ENCODE measurements at regions not wholly inside any gene's neighbourhood (a gene's known extent, or its start where the extent isn't known, plus 50 kb on each side); places are given as distances from the start of the nearest gene placed in this dataset.

DNA sequence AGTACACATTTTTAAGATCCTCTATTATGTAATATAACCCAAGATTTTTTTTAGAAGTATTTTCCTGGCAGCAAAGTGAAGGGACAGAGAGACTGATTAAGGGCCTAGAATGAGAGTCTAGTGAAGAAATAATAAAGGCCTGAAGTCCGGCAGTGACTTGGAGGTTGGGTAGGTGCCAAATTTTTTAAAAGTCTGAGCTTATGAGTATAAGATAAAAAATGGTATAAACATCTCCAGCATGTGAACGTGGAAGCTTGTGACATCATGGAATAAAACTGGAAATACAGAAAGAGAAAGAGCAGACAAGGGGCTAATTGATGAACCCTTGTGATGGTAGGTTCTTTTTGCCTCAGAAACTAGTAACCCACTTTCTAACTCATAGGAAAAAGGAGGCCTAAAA is 174.6 kb downstream of the SUCLA2 start:
- DNase-seq, result no peak

DNA sequence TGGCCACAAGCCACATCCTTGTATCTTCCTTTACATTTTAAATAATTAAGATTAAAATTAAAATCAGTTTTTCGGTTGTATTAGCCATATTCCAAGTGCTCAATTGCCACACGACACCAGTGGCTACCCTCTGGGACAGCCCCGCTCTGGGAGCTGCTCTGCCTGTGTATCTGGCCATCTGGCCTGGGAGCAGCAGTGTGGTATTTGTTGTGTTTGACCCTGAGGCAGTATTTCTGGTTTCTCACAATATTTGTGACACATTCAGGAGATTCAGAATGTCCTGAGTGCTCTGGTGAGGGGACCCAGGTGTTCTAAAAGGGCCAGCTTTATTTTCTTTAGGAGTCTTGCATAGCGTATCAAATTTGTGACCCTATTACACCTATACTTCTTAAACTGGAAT is 179.0 kb downstream of the SUCLA2 start:
- no peak for DNase-seq

DNA sequence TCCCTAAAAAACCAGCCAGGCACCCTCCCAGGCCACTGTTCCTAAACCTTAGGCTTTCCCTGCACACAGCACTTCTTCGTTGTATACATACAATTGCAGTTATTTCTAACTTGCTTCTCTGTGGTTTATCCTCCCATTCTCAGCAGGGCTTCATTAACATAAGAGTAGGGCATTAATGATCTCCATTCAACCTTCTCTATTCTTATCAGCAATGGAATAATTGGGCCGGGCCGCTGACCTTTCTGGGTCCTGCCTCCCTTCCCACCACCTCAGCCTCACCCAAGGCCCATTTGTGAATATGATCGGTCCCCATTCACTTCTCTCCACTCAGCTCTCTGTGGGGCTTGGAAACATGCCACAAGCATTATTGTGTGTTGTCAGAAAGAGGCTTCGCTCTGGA is 184.2 kb downstream of the SUCLA2 start:
- DNase-seq, result no peak

DNA sequence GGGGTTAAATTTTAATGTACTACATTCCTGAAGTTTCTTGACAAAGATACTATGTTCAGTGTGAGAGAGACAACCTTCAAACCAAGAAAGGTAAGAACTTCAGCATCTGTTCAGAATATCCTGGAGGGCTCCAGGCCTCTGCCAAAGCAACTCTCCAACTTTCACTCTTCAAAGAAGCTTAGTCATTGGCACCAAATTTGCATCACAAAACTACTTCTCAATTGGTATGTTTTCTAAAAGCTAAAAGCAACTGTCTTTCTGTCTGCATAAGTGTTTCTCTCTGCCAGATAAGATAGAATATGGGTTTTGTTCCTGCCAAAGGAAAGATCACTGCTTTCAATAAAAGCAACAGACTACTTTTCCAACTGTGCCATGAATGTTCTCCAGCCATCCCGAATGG is 187.4 kb downstream of the SUCLA2 start:
- DNase-seq, result no peak

DNA sequence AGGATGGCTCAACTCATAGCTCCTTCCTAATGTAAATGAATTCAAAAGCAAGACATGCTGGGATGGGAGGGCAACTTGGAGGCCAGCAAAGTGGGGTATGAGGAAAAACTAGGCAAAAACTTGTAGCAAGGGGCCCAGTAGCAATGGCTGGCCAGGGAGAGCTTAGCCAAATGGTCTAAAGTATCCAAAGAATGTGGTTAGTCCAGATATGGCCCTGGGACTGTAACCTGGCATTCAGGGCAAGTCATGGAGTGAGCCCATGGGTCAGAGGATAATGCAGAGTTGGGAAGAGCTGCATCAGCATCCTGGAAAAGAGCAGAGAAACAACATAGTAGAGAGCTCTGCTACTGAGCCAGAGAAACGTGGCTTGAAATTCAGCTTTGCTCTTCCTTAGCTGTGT is 191.7 kb downstream of the SUCLA2 start:
- DNase-seq, result no peak

DNA sequence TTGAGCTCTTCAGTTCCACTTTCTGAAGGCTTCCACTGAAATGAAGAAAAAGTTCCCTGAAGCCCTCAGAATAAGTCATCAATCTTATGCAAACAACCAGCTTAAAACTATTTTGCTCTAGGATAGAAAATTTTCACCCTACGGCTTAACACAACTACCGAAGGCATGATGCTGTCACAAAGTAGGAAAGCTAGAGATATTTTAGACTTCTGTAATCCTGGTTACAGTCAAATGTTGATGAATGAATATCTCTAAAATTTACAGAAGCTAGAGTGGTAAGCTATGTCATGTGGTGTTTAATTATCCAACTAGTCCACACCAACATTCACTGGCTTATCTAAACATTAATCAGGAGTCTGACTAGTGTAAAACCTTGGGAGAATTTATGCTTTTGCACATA is 197.9 kb downstream of the SUCLA2 start:
- DNase-seq, result no peak

DNA sequence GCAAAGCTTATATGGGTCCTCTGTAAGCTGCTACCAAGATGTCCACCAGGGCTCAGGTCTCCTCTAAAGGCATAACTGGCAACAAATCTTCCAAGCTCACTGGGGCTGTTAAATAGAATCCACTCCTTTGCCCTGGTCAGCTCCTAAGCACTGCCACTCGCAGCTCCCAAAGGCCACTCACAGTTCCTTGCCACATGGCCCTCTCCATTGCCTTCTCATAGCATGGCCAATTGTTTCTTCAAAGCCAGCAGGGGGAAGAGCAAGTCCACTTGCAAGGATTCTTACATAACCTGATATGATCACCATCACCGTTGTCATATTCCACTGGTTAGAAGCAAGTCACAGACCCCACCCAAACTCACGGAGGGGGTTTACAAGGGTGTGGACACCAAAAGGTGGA is 199.5 kb downstream of the SUCLA2 start:
- no peak for DNase-seq

DNA sequence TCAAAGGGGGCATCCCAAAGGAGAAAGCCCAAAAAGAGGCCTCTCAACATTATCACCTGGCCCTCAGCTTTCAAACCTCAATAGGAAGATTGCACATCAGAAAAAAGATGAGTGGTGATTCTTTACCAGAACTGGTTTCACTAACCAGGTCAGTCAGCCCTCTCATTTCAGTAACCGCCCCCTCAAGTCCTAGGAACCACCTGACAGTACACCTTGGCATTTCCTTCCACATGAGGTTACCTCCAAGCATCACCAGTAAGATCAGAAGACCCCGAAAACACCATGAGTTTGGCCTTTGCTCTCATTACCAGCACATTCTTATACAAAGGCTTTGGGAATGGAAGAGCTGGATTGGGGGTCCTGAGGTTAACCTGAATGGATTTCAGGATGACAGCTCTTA is 200.5 kb downstream of the SUCLA2 start:
- no peak for DNase-seq

DNA sequence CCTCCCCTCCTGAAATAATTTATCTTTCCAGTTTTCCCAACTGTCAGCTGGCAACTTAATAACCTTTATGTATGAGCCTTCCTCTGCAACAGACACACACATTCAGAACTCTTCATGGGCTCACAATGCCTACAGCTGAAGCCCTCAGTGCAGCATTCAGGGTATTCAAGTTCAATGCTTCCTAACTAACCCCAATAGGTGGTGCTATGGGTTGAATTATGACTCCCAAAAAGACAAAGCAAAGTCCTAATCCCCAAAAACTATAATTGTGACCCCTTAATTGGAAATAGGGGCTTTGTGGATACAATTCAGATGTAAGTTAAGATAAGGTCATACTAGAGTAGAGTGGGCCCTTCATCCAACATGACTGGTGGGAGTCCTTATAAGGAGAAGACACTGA is 202.2 kb downstream of the SUCLA2 start:
- DNase-seq, result no peak

DNA sequence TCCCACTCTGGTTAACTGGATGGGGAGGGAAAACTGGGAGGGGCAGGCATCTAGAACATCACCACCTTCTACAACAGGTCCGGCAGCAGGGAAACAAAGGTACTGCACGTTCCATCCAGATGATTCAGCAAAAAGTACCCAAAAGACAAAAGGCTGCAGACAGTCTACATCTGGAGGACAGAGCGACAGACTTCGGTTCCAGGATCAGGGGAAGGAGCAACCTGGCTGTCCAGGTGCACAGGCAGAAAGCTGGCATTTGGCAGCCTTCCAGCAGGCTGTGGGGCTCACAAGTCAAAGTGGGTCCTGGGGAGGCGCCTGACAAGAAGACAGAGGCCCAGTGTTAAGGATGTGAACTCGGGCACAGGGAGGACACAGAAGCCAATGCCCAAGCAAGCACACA is 202.9 kb downstream of the SUCLA2 start:
- no peak for DNase-seq

DNA sequence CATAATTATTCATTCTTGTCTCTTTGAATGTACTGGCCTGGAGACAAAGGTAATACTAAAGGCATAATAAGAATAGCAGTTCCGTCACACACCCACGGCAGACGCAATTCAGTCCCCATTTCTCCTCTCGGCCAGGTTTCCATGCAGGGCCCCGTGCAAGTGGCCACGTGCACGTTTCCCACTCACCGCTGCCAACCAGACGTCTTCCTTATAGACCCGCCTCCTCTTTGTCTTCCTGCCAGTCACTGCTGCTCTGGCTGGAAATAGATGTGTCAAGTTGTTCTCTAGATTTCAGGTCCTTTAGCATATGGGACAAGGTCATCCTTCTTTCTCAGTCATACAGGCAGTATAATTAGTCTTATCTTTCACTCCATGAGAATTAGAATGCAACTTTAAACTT is 204.3 kb downstream of the SUCLA2 start:
- DNase-seq, result no peak

DNA sequence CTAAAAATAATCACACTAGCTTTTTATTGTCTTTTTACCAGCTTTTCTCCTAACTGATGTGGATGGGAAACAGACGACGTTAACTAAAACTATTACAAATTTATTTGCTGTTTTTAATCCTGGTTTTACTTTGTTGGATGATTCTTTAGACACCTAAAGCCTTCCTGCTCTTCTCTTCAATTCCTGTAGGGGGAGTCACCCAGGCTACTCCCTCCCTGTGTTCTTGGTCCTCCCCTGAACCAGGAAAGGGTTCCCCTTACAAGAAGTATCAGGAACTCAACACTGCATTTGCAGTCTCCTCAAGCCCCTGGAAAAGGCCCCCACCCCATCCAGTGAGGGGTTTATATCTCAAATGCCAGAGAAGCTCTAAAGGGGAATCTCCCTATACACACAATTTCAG is 206.1 kb downstream of the SUCLA2 start:
- no peak for DNase-seq

DNA sequence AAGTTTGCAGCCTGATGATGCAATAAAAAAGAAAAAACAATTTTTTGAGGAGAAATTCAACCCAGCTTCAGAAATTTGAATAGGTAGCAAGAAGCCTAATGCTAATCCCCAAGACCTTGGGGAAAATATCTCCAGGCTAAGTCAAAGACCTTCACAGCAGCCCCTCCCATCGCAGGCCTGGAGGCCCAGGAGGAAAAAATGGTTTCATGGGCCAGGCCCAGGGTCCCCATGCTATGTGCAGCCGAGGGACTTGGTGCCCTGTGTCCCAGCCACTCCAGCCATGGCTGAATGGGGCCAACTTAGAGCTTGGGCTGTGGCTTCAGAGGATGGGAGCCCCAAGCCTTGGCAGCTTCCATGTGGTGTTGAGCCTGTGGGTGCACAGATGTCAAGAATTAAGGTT is 210.3 kb downstream of the SUCLA2 start:
- DNase-seq, result no peak

DNA sequence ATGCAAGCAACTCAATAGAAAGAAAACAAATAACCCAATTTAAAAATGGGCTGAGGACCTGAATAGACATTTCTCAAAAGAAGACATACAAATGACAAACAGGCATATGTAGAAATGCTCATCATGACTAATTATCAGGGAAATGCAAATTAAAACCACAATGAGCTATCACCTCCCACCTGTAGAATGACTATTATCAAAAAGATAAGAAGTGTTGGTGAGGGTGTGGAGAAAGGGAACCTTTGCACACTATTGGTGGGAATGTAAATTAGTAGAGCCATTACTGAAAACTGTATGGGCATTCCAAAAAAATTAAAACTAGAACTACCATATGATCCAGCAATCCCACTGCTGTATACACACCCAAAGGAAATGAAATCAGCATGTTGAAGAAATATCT is 212.2 kb downstream of the SUCLA2 start:
- no peak for DNase-seq

DNA sequence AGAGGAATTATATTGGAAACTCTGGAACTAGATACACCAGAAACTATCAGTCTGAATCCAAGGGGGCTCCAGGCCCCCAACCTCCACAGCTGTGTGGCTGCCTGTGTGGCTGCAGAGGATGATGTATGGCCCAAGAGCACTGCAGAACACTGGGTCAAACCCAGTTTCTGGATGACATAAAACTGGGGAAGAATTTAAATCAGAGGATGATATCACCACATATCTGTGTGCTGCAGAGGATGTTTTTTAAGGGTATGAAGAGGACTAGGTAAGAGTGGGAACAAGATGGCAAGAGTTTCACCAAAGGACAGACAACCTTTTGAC is 226.4 kb downstream of the SUCLA2 start:
- DNase-seq, result no peak

DNA sequence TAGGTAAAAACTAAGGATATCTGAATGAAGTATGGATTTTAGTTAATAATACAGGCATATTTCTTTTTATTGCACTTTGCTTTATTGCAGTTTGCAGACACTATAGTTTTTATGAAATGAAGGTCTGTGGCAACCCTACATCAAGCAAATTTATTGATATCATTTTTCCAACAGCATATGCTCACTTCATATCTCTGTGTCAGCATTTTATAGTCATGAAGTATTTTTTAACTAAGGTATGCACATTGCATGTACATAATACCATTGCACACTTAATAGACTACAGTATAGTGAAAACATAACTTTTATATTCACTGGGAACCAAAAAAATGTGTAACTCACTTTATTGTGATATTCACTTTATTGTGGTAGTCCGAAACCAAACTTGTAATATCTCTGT is 236.3 kb downstream of the SUCLA2 start:
- no peak for DNase-seq

DNA sequence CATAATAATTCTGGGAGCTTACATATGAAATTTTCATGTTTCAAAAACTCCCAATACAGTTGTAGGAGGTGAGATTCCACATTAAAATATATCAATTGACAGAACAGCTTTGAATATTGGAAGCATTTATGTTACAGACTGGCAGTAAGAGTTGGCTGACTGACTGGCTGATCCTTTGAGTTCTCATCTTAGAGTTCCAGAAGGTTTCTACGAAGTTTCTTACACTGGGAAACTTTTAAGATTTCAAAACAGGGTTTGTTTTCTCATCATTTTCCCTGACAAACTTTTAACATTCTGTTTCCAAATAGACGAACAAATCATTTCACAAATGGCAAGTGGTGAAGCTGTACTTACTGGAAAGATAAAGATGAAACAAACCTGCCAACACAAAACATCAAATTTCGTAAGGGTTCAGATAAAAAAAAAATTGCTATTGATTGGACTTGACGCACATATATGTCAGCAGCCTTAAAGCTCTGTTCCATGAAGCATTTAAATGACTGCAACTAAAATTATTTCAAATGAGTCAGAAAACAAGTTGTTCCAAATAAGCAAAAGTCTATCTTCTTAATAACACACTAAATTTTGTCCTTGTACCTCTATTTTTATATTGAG is 243.5 kb downstream of the SUCLA2 start:
- DNase-seq, result no peak

DNA sequence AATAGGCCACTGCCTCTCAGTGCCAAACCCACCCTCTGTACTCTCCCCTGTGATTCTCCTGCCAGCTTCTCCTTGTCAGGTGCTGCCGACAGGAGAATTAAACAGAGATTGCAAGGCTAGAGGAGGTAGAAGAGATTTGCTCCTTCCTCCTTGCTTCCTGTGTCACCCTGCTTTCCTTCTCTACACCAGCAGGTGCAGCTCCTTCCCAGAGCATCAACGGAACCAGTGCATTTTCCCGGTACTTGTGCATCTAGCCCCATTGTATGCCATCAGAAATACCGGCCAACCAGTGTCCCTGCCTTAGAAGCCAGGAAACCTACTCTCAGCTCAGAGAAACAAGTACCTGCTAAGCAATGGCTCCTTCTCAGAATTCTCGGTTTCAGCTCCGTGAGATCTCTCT is 253.2 kb downstream of the SUCLA2 start:
- DNase-seq, result no peak

DNA sequence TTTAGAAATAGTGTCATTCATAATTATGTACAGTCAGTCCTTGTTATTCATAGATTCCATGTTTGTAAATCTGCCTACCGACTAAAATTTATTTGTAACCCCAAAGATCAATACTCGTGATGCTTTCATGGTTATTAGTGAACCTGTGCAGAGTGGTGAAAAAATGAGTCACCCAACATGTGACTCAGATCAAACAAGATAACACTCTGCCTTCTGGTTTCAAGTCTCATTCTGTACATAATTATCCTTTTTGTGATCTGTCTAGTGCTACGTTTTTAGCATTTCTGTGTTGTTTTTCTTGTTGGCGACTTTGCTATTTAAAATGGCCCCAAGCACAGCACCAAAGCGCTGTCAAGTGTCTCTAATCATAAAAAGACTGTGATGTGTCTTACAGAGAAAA is 274.7 kb downstream of the SUCLA2 start:
- no peak for DNase-seq

DNA sequence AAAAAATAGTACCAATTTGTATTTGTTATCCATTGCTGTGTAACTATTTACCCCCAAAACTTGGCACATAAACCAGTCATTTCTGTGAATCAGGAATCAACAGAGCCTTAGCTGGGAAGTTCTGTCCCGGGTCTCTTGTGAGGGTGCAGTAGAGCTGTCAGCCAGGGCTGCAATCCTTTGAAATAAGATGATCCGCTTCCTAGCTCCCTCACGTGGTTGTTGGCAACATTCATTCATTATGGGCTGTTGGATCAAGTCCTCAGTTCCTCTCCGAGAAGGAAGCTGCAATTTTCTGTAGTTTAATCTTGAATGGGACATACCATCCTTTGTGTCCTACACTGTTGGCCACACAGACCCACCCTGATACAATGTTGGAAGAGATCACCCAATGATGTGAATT is 277.2 kb downstream of the SUCLA2 start:
- no peak for DNase-seq

DNA sequence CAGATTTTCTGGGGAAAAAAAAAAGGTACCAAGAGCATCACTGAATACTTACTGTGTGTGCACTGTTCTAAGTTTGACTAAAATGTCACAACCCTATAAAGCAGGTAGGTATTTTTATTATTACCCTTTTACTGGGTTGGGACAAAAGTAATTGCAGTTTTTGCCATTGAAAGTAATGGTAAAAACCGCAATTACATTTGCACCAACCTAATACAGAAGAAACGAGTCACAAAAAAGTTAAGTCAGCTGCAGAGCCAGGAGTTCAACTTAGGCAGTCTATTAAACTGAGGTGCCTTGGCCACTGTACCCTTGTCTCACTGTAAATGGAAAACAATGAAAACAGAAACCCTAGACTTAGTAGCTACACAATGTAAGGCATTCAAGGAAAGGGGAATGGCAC is 281.9 kb downstream of the SUCLA2 start:
- DNase-seq, result no peak

DNA sequence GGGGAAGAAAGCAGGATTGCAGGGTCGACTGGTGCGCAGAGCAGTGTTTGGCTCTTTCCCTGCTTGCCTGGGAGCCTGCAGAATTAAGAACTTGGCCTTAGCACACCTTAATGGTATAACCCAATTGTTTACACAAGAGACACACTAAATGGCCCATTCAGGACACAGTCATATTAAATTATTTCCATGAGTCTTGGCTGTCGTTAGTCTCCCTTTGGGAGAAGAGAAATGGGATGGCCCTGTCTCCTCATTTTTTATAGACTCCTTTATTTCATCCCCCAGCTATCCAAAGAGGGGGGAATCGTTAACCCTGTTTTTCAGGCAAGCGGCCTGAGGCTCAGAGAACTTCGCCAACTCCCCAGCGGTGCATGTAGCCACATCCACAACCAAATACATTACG is 282.5 kb downstream of the SUCLA2 start:
- no peak for DNase-seq

DNA sequence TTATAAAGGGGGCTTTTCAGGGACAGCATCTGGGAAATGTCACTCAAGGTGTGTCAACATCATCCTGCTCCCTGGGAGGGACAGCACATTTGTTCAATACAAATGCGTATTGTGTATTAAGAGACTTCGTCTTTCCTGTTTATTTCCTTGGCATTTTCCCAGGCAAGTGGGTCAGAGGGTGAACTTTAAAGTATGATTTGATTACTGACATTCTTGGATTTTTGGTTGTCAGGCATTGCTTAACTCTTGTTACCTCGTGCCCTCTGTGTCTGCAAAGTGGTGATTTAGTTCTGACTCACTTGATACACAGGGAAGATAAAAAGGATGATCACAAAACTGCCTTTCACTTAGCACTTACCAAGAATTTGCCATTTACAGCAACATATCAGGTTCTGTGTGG is 292.7 kb downstream of the SUCLA2 start:
- no peak for DNase-seq

DNA sequence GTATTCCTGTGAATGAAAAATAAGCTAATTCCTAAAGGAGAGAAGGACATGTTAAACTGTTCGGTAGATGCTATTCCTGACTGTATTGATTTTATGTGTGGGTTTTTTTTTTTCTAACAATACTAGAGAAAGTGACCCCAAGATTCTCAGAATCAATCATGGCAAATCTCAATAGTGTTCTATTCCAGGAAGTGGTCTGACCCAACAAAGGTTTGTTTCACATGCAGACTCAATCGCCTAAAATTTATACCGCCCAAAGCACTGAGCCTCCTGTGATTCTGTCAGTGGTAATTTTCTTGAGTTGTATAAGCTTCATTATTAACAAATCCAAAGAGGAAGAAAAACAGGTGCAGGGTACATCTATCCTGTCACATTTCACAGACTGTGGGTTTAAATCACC is 293.7 kb downstream of the SUCLA2 start:
- no peak for DNase-seq

DNA sequence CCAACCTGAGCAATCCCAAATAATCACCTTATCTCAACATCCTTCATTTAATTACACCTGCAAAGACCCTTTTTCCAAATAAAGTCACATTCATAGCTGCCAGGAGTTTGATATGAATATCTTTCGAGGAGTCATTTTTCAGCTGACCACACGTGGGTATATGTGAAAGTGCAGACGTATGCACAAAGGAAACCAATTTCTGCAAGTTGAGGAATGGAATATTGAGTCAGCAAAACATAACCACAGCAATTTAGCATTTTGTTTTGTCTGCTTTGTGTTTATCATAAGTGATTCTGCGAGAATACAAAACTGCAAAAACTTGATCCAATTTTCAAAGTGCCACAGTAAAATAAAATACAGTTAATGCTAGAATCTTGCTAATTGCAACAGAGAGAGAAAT is 295.9 kb downstream of the SUCLA2 start:
- no peak for DNase-seq

DNA sequence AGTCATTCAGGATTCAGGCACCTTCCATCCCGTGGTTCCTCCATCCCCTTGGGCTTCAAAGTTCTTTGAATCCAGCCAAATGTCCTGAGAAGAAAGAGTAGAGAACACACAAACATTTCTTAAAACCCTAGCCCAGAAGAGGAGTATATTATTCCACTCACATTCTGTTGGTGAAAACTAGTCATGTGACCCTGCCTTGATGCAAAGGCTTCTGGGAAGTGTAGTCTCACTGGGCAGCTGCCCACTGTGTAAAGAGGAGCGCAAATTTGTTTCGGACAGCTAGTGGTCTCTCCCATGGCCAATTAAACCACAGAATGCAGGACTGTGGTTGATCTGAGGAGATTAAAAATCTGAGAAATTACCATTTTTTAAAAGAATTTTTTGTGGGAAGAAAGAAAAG is 304.4 kb downstream of the SUCLA2 start:
- no peak for DNase-seq

Measured in femur (tissue), 1 donor.